Large intestine (tissue), 3 donors: ENCODE measurements at regions not wholly inside any gene's neighbourhood (a gene's known extent, or its start where the extent isn't known, plus 50 kb on each side); places are given as distances from the start of the nearest gene placed in this dataset.

Source experiments
- DNase-seq, 2 donors: peaks; one replicate each; pipeline versions ENCODE4 v3.0.0 to v3.0.0-alpha.2; 2013
- H3K27ac ChIP-seq: one replicate; pipeline ENCODE4 v1.5.1; 2013; ENCODE audit warnings: low read length
- H3K27me3 ChIP-seq: 2 replicates; pipeline ENCODE4 v1.6.1; 2013; ENCODE audit warnings: low read length; ENCODE audit not compliant: control insufficient read depth, insufficient read depth
- H3K36me3 ChIP-seq: 2 replicates; pipeline ENCODE4 v1.6.1; 2013; ENCODE audit warnings: low read length; ENCODE audit not compliant: control insufficient read depth, insufficient read depth
- H3K4me1 ChIP-seq: one replicate; pipeline ENCODE4 v1.6.1; 2013; ENCODE audit warnings: low read length; ENCODE audit not compliant: control insufficient read depth, insufficient read depth
- H3K4me3 ChIP-seq: one replicate; pipeline ENCODE4 v1.5.1; 2013; ENCODE audit warnings: low read length
- H3K9me3 ChIP-seq: one replicate; pipeline ENCODE4 v1.6.1; 2013; ENCODE audit warnings: mild to moderate bottlenecking, low read depth, low read length, moderate library complexity; ENCODE audit not compliant: control insufficient read depth
- WGBS: methylation state at CpG from one replicate; pipeline ENCODE4 v1.1.5; 2013; ENCODE audit warnings: low lambda C conversion rate; ENCODE audit not compliant: insufficient coverage; 5-methylcytosine and 5-hydroxymethylcytosine counted together

- no peak overlapping the region for H3K27ac ChIP-seq
- H3K27me3 ChIP-seq: no peaks in the 10 kb centered on the region
- WGBS: no CpG with 5 or more reads among the region's 1 CpG
Observed at GRCh38 chr3:76842216-76842615, 197.7 kb upstream of the ROBO2 start.

GRCh38 chr3:76855451-76855850 is 184.4 kb upstream of the ROBO2 start:
- Histone ChIP-seq H3K4me1 (no peaks in the 10 kb centered on the region), H3K27me3 (no peaks in the 10 kb centered on the region), H3K9me3 (no peaks in the 10 kb centered on the region), H3K36me3 (no peaks in the 10 kb centered on the region), H3K4me3 (no peak overlapping the region), H3K27ac (no peak overlapping the region)
- DNase-seq: no peak
- 100% methylated on average over 1 of the region's 2 CpGs for WGBS

More at GRCh38 chr3:76842216-76842615, 197.7 kb upstream of the ROBO2 start:
- H3K4me3 ChIP-seq: no peak overlapping the region
- DNase-seq: no peak
- H3K9me3 ChIP-seq: peaks cover 3% of the 10 kb centered on the region
- H3K4me1 ChIP-seq: no peaks in the 10 kb centered on the region
- H3K36me3 ChIP-seq: no peaks in the 10 kb centered on the region

GRCh38 chr3:76859596-76859995 is 180.3 kb upstream of the ROBO2 start:
- no peak for DNase-seq
- Histone ChIP-seq H3K9me3 (no peaks in the 10 kb centered on the region), H3K4me3 (no peak overlapping the region), H3K27ac (no peak overlapping the region), H3K27me3 (no peaks in the 10 kb centered on the region), H3K36me3 (no peaks in the 10 kb centered on the region), H3K4me1 (no peaks in the 10 kb centered on the region)
- WGBS: 100% methylated on average over 1 of the region's 3 CpGs

- Histone ChIP-seq H3K9me3 (no peaks in the 10 kb centered on the region), H3K36me3 (no peaks in the 10 kb centered on the region), H3K27me3 (no peaks in the 10 kb centered on the region), H3K27ac (no peak overlapping the region), H3K4me1 (peaks cover 4% of the 10 kb centered on the region), H3K4me3 (no peak overlapping the region)
- 100% methylated on average over 2 of the region's 4 CpGs for WGBS
- DNase-seq: no peak
Observed at GRCh38 chr3:76864355-76864754, 175.5 kb upstream of the ROBO2 start.

GRCh38 chr3:76866729-76867408 is 173.0 kb upstream of the ROBO2 start:
- H3K27me3 ChIP-seq: no peaks in the 10 kb centered on the region
- H3K9me3 ChIP-seq: no peaks in the 10 kb centered on the region
- no peak overlapping the region for H3K4me3 ChIP-seq
- H3K4me1 ChIP-seq: peaks cover 7% of the 10 kb centered on the region
- WGBS: 100% methylated on average over 1 of the region's 5 CpGs
- peak overlapping the region; percentile 6 for H3K27ac ChIP-seq
- H3K36me3 ChIP-seq: no peaks in the 10 kb centered on the region
- DNase-seq: peak; percentile 33 to 82

GRCh38 chr3:76869726-76870384 is 170.0 kb upstream of the ROBO2 start:
- DNase-seq: no peak
- H3K27me3 ChIP-seq: no peaks in the 10 kb centered on the region
- WGBS: no CpG with 5 or more reads among the region's 3 CpGs
- H3K27ac ChIP-seq: no peak overlapping the region
- H3K4me3 ChIP-seq: no peak overlapping the region
- no peaks in the 10 kb centered on the region for H3K9me3 ChIP-seq
- peaks cover 16% of the 10 kb centered on the region for H3K4me1 ChIP-seq
- H3K36me3 ChIP-seq: no peaks in the 10 kb centered on the region

- WGBS: no CpG with 5 or more reads among the region's 1 CpG
- Histone ChIP-seq H3K27me3 (no peaks in the 10 kb centered on the region), H3K4me1 (peaks cover 15% of the 10 kb centered on the region), H3K36me3 (no peaks in the 10 kb centered on the region), H3K4me3 (no peak overlapping the region), H3K27ac (no peak overlapping the region), H3K9me3 (no peaks in the 10 kb centered on the region)
- DNase-seq: peak in 1 of 2 donors; percentile 12
Observed at GRCh38 chr3:76871655-76872054, 168.2 kb upstream of the ROBO2 start.

GRCh38 chr3:76872999-76873398 is 166.9 kb upstream of the ROBO2 start:
- H3K4me1 ChIP-seq: peaks cover 12% of the 10 kb centered on the region
- H3K4me3 ChIP-seq: peak overlapping the region; percentile 5
- peak in 1 of 2 donors; percentile 48 for DNase-seq
- H3K27ac ChIP-seq: peak overlapping the region; percentile 79
- no peaks in the 10 kb centered on the region for H3K27me3 ChIP-seq
- H3K36me3 ChIP-seq: no peaks in the 10 kb centered on the region
- H3K9me3 ChIP-seq: no peaks in the 10 kb centered on the region
- WGBS: 17% methylated on average over 1 of the region's 1 CpG

GRCh38 chr3:76873532-76874242 is 166.2 kb upstream of the ROBO2 start:
- no peak overlapping the region for H3K4me3 ChIP-seq

GRCh38 chr3:76879959-76880358 is 159.9 kb upstream of the ROBO2 start:
- 90% methylated on average over 3 of the region's 3 CpGs for WGBS
- Histone ChIP-seq H3K27me3 (no peaks in the 10 kb centered on the region), H3K9me3 (peaks cover 3% of the 10 kb centered on the region), H3K4me3 (no peak overlapping the region), H3K4me1 (no peaks in the 10 kb centered on the region), H3K27ac (no peak overlapping the region), H3K36me3 (no peaks in the 10 kb centered on the region)
- no peak for DNase-seq

More at GRCh38 chr3:76873532-76874242, 166.2 kb upstream of the ROBO2 start:
- WGBS: 0% methylated on average over 1 of the region's 10 CpGs
- Histone ChIP-seq H3K9me3 (no peaks in the 10 kb centered on the region), H3K27me3 (no peaks in the 10 kb centered on the region), H3K36me3 (no peaks in the 10 kb centered on the region), H3K27ac (peak overlapping the region; percentile 79), H3K4me1 (peaks cover 12% of the 10 kb centered on the region)
- DNase-seq: peak; percentile 10 to 64
